HG02763 (cell line): ENCODE measurements at regions not wholly inside any gene's neighbourhood (a gene's known extent, or its start where the extent isn't known, plus 50 kb on each side); places are given as distances from the start of the nearest gene placed in this dataset.
"Not testable (repeated sequence)": the region's sequence is repeated elsewhere in the genome, so short reads cannot be mapped to it uniquely, and the experiment has no call there.

Source experiments
- ATAC-seq: cut with Tn5 transposase; IDR thresholded peaks from one replicate; pipeline ENCODE4 v1.9.1; 2021; ENCODE audit warnings: mild to moderate bottlenecking, moderate library complexity; ENCODE audit not compliant: unreplicated experiment

DNA sequence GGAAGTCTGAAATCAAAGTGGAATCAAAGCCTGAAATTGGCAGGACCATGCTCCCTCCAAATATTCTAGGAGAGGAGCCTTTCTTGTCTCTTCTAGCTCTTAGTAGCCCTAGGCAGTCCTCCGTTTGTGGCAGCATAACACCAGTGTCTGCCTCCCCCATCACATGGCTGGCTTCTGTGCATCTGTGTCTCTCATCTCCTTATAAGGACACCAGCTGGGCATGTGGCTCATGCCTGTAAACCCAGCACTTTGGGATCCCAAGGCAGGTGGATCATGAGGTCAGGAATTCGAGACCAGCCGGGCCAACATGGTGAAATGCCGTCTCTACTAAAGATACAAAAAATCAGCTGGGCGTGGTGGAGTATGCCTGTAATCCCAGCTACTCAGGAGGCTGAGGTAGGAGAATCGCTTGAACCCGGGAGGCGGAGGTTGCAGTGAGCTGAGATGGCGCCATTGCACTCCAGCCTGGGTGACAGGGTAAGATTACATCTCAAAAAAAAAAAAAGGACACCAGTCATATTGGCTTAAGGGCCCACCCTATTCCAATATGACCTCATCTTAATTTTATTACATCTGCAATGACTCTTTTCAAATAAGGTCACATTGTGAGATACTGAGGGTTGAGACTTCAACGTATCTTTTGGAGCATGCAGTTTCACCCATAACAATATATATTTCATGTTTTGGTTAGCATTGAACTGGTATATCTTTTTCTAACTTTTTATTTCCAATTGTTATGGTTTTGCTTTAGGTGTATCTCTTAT lies 148.0 kb upstream of the TPM1 start:
- ATAC-seq: no peak

DNA sequence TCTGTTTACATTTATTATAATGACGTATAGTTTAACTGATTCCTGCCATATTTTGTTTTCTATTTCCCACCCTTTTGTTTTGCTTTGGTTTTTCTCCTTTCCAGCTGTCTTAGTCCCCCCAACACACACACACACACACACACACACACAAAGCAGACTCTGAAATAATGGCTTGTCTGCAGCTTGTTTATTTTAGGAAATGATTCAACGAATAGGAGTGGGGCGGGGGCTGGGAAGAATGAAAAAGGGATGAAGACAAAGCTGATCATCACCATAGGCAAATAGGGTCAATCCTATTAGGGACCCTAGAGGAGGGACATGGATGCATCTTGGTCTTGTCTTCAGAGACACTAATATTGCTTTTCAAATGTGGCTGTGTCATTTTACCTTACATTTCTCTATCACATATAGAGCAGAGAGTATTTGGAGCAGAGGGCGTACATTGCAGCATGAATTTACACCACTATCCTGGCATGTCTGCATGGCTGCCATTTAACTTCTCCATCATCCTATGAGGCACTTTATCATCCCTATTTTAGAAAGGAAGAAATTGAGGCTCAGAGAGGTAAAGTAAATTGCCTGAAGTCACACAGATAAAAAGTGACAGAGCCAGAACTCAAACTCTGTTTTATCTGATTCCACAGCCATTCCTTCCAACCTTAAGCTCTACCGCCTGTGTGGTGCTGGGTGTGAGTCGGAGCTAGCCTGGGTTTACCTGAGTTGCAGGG lies 147.2 kb upstream of the TPM1 start:
- ATAC-seq: no peak

DNA sequence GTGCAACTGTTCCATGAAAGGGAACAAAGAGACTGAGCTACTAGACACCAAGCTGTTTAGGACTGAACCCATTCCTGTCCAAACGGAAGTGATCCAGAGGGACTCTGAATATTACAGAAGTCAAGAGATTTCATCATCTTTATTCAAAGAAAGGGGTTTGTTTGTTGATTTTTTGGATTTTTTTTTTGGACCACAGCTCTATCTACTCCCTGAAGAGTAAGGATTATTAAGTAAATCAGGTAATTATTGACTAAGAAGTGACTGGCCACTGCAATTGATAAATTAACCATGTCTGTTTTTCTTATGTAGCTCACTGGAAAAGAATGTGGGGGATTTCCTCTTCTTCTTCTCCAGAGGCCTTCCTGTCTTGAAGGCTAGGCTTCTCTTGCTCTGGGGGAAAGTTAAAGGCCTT lies 146.6 kb upstream of the TPM1 start:
- no peak for ATAC-seq

DNA sequence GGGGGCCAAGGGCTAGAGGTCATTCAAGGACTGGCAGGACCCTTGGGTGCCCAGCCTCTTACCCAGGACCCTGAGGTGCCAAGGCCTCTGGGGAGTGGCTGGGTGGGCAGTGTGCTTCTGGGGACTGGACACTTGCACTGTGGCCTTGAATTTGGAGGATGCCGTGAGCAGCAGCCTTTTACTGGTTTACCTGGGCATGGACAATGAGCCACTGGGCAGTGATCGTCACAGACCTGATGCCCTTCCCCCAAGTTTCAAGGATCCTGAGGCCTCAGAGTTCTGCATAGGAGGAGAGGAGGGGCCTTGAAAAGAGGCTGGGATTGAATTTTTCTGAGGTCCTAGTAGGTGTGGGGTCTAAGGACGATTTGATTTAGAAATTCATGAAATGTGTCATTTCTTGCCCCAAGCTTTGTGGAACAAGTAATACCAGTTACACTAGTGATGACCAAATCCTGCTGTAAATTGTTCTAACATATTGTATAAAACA lies 146.1 kb upstream of the TPM1 start:
- ATAC-seq: no peak

DNA sequence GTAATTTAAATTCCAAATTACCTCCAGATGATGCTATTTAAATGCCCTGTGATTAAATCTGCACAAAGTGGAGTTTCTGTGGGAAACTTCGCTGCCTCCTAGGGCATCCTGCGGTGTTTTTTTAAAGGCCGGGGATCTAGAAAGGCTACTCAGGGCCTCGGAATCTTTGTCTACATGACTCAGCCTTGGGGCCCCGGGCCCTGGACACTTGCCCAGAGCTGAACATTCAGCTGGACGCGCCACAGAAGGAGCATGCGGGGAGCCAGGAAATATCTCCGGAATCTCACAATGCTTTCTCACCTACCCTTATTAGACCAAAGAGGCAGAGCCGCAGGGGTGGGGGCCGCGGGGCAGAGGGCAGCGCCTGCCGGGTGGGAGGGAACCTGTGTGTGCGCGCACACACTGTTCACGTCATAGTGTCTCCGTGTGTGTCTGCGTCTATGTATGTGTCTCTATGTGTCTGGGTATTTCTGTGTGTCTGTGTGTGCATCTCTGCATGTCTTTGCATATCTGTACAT lies 145.5 kb upstream of the TPM1 start:
- ATAC-seq: no peak

DNA sequence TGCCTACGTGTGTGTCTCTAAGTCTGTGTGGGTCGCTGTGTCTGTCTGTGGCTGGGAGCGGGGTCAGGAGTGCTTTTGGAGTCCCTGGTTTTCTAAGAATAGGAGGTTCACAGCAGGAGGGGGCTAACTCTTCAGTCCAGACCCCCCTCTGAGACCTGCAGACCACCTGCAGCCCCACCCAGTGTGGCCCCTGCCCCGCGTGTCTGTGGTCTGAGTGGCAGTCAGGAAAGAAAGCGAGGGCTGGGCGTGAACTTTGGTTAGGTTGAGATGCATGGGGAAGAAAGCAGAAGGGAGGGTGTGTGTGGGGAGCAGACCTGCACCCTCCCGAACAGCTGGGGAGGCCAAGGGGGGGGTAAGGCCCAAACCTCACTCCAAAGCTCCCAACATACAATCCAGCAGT lies 144.9 kb upstream of the TPM1 start:
- ATAC-seq: no peak

DNA sequence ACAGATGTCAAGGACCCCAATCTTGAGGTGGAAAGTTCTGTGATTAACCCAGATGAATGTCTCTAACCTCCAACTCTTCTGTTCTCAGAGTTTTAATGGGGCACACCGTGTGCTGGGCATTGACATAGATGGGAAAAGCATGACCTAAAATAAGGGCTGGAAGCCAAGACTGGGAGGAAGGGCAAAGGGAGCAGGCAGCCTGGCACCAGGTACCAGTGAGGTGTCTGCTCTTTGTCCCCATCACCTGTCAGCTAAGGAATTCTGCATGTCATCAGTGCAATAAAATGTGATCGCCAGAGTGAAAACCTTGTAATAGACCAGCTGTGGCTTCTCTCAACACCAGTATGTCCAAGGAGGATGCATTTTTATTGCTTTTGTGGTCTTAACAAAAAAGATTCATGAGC lies 143.5 kb upstream of the TPM1 start:
- no peak for ATAC-seq

DNA sequence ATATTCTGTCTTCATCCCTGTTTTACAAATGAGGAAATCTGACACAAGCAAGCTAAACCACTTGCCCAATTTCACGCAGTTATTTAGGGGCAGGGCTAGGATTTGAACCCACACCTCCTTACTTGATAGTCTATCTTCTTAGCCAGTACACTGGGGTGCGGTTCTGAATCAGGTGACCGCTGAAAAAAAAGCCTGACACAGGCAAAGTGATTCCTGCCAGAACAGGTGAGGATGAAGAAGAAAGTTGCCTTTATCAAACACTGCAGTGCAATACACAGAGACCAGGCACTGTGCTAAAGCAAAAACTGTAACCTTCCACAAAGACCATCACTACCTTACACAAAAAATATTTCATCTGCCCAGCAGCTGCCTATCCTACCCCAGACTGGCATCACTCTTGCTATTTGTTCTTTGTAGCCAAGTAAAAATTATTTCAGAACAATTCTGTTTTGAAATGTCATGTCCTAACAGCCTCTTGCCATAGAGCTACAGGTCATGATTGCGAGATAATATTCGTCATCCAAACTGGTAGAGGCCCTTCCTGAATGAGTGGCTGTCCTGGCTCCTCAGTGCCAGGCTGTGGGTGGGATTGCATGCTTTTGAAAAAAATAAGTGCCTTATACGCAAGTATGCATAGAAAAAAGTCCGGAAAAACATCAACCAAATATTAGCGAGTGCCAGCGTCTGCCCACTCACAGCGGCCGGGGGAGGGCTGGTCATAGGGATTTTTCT lies 142.3 kb upstream of the TPM1 start:
- no peak for ATAC-seq

DNA sequence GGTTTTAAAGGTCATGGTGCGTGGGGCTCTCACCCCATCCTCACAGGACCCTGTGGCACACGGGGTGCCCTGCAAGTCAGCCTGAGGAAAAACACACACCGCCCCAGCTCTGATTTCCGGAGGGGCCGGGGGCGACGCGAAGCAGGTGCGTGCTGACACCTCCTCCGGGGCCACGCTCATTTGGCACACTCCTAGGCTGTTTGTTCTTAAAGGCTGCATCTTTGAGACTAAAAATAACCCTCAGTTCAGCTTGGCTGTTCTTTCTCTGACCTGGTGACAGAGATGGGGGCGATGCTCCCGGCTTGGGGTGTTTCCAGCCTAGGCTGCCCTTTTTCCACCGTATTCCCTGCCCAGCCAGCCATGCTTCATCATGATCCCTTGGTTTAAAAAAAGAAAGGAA lies 141.5 kb upstream of the TPM1 start:
- ATAC-seq: no peak

DNA sequence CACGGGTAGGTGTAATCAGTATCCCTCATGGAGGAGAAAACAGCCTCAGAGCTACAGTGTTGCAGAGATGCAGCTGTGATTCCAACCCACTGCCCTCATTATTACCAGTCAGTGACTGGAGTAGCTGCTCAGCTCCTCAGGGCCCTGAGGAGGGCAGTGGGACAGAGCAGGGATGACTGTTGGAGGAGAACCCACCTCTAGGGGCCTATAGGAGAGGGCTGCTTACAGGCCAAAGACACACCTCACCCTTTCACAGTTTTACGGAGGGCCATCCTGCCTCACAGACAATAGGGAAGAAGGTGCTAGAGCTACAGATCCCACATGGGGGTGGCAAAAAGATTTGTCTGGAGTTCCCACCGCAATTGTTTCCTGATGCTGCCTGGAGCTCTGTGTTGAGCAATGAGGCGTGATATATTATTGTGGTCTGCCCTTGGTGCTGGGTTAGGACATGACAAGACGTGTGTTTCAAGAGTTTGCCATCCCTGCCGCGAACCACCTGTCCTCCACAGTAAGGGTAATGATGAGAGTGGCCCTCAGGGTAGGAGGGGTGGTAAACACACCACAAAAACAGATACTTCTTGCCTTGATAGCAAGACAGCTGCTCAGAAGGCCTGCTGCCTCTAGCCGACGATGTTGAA lies 140.5 kb upstream of the TPM1 start:
- ATAC-seq: no peak

DNA sequence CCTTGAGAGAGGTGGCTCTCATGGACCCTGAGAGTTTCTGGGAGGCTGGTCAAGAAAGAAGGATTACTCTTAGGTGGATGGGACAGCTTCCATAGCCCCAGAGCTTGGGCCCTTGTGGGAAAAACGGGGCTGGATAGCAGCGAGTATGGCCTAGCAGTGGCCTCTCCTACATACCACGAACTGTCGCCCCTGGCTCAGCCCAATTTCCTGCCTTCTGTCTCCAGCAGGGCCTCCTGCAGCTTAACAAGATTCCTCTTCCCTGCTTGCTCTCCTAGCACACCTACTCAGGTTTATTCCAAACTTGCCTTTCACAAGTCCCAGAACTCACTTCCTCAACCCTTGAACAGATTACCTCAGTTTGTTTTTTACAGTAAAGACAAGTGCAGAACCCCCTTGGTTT lies 139.7 kb upstream of the TPM1 start:
- no peak for ATAC-seq

DNA sequence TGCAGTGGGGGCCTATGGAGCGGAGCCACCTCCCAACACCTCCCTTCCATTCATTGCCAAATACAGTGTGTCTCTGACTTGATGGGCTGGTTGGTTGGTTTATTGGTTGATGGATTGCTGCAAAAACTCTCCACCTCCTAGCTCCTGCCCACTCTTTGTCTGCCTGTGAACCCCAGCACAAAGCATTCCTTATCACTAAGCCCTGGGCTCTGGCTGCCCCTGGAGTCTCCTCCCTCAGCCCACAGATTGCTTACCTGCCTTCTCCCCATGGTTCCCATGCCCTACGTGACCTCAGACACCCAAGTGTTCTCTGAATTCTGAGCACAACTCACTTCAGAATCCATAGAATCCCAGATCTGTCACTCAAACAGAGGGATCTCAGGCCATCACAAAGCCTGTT lies 139.1 kb upstream of the TPM1 start:
- ATAC-seq: no peak

DNA sequence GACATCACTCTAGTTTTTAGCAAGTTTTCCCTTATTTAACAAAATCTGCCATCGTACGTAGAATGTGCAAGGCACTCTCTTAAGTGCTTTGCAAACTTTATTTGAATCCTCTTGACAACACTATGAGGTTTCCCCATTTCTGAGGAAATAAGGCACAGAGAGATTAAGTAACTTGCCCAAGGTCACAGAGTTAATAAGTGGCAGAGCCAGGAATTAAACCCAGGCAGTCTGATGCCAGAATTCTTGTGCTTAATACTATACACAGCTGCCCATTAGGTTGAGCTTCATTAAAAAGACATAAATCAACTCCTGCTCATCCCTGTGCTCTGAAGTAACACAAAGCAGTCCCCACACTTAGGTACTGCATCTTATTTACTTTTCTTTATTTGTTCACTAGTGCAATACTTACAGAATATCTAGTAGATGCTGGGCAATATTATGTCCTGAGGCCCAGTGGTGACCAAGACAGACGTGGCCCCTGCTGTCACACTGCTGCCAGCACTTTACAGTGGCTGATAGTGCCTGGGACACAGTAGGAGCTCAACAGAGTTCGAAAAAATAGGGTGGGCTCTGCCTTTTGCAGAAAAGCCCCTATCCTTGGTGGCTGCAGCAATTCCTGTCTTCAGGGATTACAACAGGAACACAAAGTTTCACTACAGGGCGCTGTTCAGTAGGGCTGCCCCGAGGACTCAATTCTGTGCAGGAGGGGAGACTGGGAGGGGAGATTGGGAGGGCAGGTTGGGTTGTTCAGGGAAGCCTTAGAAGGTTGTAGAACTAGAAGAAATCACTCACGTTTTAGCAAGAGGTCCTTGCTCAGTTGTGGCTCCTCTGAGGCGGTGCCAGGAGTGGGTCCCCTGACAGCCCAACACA lies 138.3 kb upstream of the TPM1 start:
- no peak for ATAC-seq

DNA sequence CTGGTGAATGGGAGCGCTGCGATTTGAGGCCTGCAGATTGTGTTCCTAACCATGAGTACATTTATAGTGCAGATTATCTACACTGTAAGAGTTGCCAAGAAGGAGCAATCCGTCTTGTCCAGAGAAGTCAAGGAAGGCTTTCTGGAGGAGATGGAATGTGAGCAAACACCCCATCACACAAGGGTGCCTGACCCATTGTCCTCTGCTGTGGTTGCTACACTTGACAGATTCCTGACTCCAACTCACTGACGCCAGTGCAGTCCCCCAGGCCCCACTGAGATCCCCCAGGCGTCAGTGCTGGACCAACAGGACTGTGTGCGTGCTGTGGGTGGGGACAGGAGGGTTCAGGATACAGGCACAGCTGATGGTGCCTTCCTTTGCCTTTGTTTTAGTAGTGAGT lies 135.9 kb upstream of the TPM1 start:
- no peak for ATAC-seq

DNA sequence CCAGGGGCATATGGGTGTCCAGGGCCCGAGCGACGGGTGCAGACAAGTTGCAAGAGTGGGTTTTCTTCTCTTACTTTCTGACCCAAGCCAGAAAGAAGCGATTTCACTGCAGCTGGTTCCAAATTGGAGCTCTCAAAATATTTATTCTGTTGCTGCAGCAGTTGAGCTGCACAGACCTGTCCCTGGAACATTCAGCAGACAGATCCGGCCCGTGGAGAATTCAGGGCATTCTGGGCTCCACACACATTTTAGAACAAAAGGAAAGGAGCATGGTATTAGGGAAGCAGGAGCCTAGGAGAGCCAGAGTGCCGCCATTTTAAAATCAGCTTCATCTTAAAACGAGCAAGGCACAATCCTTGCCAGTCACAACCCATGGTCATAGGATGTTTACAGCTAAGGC lies 135.3 kb upstream of the TPM1 start:
- no peak for ATAC-seq

DNA sequence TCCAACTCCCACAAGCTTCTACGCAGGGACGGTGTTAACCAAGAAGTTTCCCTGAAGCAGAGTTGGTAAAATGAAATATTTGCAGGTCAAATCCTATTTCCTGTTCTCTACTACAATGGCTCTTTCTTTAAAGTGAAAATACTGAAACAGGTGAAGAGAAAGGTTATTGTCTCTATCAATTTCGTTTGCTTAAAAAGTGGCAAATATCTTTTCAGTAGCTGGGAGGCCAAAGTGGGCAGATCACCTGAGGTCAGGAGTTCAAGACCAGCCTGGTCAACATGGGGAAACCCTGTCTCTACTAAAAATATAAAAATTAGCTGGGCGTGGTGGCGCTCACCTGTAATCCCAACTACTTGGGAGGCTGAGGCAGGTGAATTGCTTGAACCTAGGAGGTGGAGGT lies 134.2 kb upstream of the TPM1 start:
- ATAC-seq: not testable (repeated sequence)

DNA sequence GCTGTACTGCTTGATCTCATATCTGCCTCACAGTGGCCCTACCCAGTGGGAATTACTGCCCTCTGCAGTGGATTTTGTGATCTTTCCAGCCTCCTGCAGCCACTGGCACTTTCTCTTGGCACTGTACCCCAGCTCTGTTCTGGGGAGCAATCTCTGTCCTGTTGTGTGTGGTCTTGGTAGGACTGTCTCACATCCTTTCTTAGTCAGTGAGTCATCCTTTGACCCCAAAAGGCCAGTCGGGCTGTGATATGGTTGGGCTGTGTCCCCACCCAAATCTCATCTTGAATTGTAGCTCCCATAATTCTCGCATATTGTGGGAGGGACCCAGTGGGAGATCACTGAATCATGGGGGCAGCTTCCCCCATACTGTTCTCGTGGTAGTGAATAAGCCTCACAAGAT lies 133.3 kb upstream of the TPM1 start:
- ATAC-seq: no peak

DNA sequence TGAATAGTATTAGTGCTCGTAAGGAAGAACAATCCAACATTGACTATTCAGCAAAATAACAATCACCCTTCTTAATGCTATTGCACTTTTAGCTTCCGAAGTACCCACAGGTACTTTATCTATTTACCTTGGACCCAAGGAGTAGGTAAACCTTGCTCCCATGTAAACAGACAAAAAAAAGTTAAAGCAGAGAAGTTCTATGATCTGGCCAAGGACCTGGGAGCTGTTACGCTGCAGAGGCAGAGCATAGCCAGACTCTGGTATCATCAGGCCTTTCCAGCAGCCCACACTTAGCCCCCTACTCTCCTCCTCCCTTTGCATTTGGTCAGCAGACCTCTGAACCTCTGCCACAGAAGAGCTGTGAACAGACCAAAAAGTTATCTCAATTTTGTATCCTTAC lies 130.3 kb upstream of the TPM1 start:
- no peak for ATAC-seq

DNA sequence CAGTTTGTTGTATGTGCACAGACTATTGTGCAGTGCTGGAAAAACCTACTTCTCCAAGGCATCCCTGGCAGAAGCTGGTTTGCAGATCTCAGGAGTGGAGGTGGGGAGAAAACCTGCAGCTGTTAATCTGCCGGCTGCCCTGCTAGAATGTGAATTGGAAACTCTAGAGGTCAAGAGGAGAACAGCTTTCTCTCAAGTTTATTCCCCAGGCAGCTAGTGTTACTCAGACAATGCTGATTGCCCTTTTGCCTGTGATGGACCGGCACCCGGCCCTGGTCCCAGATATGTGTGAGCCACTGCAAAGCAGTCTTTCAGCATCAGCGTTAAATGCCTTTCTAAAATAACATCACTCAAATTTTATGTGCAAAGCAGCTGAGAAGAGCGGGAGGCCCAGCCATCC lies 129.7 kb upstream of the TPM1 start:
- no peak for ATAC-seq

DNA sequence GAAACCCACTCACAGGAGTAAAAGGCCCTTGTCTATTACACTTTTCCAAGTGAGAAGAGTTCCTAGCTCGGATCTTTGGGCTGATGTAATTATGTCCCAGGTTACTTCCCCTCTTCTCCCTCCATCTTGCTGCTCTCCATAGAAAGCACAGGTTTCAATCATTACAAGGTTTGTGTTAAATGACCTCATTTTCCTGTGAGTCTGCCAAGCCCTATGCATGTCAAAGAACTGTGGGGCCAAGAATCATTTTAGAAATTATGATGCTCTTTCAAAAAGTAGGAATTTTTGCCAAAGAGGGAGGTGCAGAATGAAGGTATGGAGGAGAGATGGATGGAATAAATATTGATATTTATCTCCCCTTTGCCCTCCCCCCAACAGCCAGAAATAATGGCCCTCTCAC lies 129.3 kb upstream of the TPM1 start:
- ATAC-seq: no peak
